Thymus (tissue), 11 donors: ENCODE measurements at regions not wholly inside any gene's neighbourhood (a gene's known extent, or its start where the extent isn't known, plus 50 kb on each side); places are given as distances from the start of the nearest gene placed in this dataset.
A peak's percentile ranks its signal among the peaks of the same experiment; 100 is the strongest.
"Not testable (repeated sequence)": the region's sequence is repeated elsewhere in the genome, so short reads cannot be mapped to it uniquely, and the experiment has no call there.

ENCODE experiments used
- DNase-seq, 9 donors: peaks; one replicate each; pipeline ENCODE4 v3.0.0-alpha.2; 2013; ENCODE audit warnings: low spot score in 9 of 9, low read depth in 6 of 9, missing footprints in 1 of 9
- H3K27ac ChIP-seq, 2 donors: one replicate each; pipeline ENCODE4 v1.5.1; 2013; ENCODE audit warnings: control low read depth in 1 of 2, low read depth in 1 of 2, low read length in 1 of 2, mild to moderate bottlenecking in 1 of 2, moderate library complexity in 1 of 2
- H3K27me3 ChIP-seq, 2 donors: one replicate each; pipeline ENCODE4 v1.5.1; 2013; ENCODE audit warnings: low read length in 1 of 2; ENCODE audit not compliant: control insufficient read depth in 2 of 2, insufficient read depth in 1 of 2
- H3K36me3 ChIP-seq, 2 donors: one replicate each; pipeline ENCODE4 v1.5.1; 2013; ENCODE audit warnings: low read length in 1 of 2, mild to moderate bottlenecking in 1 of 2, moderate library complexity in 1 of 2; ENCODE audit not compliant: control insufficient read depth in 2 of 2, insufficient read depth in 2 of 2
- H3K4me1 ChIP-seq, 2 donors: one replicate each; pipeline ENCODE4 v1.5.1; 2013; ENCODE audit warnings: low read length in 2 of 2; ENCODE audit not compliant: control insufficient read depth in 2 of 2, insufficient read depth in 2 of 2
- H3K4me3 ChIP-seq, 2 donors: one replicate each; pipeline ENCODE4 v1.5.1; 2013; ENCODE audit warnings: low read length in 2 of 2, control low read depth in 1 of 2, mild to moderate bottlenecking in 1 of 2
- H3K9me3 ChIP-seq, 2 donors: one replicate each; pipeline ENCODE4 v1.5.1; 2013; ENCODE audit warnings: low read length in 1 of 2, mild to moderate bottlenecking in 1 of 2; ENCODE audit not compliant: control insufficient read depth in 2 of 2, insufficient read depth in 1 of 2
- WGBS: extraction: QIAGEN DNeasy Blood & Tissue Kit; methylation state at CpG from one replicate; pipeline ENCODE4 v1.1.7; 2013; 5-methylcytosine and 5-hydroxymethylcytosine counted together
- donor health status: healthy.

DNA sequence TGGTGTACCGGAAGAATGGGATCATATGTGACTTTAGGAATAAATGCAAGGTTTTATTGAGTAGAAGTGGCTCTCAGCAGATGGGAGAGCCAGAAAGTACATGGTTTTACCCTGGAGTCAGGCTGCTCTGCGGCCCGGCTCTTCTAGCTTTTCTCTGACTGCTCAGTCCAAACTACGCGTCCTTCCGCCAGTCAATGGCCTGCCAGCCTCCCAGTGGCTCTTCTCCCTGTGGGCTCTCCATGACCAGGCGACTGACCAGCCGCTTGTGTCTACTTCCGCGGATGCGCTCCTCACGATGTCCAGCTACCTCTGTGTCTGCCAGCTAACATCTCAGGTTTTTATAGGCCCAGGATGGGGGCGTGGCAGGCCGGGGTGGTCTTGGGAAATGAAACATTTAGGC, 220.4 kb downstream of the VAPA start:
- Histone ChIP-seq H3K4me3 (no peak overlapping the region), H3K36me3 (no peaks in the 10 kb centered on the region), H3K27me3 (peaks cover 0 to 7% of the 10 kb centered on the region in 2 donors), H3K4me1 (peaks cover 10 to 28% of the 10 kb centered on the region in 2 donors), H3K9me3 (no peaks in the 10 kb centered on the region), H3K27ac (no peak overlapping the region)
- no peak for DNase-seq
- 96% methylated on average over 14 of the region's 14 CpGs for WGBS

DNA sequence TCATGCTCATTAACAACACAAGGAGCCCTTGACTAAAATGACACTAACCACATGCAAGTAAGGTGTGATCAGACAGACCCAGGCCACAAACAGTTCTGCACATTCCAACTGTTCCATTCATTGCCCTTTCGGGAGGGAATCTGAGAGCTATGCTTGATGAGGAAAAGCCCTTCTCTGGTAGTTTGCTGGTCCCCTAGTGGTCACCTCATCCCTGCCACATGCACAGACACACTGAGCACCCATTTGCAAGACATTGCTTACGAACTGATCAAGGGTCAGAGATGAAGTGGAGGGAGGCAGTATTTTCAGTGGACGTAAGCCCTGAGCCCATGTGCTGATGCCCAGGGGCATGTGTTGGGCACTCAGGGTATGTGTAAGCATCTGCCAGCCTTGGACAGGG, 220.9 kb downstream of the VAPA start:
- not testable (repeated sequence) for H3K4me3 ChIP-seq, H3K9me3 ChIP-seq, DNase-seq, H3K27ac ChIP-seq, H3K27me3 ChIP-seq, H3K36me3 ChIP-seq
- over 99% methylated on average over 3 of the region's 3 CpGs for WGBS
- peaks cover 10 to 30% of the 10 kb centered on the region in 2 donors for H3K4me1 ChIP-seq

DNA sequence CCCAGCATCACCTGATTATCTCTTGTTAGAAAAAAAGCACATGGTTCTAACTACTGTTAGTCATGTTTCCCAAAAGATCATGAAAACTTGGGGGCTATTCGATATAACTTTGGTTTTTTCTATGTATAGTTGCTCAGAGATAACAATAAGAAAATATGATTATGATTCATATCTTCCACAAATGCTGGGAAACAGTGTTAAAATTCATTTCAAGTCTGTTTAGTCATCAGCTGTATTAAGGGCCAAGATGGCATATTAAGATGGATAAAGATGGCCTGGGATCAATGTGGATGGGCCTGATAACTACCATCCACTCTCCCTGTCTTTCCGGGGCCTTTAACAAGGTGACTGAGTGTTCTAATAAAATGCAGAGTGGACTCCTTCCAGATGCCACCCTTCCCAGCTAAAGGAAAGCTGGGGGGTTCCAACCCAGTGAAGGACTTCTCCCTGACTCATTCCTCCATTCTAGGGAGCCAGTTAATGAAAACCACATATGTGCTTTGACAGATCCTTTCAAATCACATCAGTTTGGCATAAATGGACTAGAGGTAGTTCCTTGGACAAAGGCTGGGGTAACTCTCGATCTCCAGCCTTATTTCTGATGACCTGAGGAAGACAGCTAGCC, 221.6 kb downstream of the VAPA start:
- Histone ChIP-seq H3K27ac (no peak overlapping the region), H3K36me3 (no peaks in the 10 kb centered on the region), H3K9me3 (no peaks in the 10 kb centered on the region), H3K27me3 (peaks cover 0 to 7% of the 10 kb centered on the region in 2 donors), H3K4me1 (peaks cover 14 to 37% of the 10 kb centered on the region in 2 donors), H3K4me3 (no peak overlapping the region)
- no peak for DNase-seq
- 97% methylated on average over 3 of the region's 3 CpGs for WGBS

GRCh38 chr18:10138719-10139118, 224.9 kb downstream of the VAPA start:
- no peaks in the 10 kb centered on the region for H3K36me3 ChIP-seq
- no peak overlapping the region for H3K27ac ChIP-seq
- WGBS, result over 99% methylated on average over 3 of the region's 3 CpGs
- H3K4me1 ChIP-seq, result peaks cover 10 to 35% of the 10 kb centered on the region in 2 donors
- H3K27me3 ChIP-seq, result no peaks in the 10 kb centered on the region
- no peaks in the 10 kb centered on the region for H3K9me3 ChIP-seq
- no peak for DNase-seq
- no peak overlapping the region for H3K4me3 ChIP-seq

DNA sequence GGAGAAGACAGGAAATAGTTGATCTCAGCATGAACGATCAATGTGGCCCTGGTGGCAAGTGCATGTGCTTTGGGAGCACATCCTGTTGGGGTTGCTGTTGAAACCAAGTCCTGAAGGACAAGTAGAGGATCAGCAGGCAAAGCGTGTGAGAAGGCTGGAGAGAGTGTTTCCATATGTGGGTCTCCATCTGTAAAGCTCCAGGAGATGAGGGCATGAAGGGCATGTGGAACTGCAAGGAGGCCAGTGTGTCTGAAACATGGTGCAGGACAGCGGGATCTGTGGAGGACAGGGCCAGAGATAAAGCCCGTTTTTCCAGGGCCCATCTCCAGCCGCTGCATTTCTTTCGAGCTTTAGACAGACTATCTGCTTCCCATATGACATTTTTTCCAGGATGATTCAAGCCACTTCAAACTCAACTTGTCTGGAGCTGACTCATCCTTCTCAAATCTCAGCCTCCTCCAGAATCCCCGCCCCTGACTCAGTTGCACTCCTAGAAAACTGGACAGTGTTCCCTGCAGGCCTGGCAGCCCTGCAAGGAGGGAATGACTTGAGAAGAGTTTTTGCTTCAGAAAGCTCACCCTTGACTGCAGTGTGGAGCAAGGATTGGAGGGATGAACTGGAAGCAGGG, 226.1 kb downstream of the VAPA start:
- Histone ChIP-seq H3K4me1 (peaks cover 10 to 28% of the 10 kb centered on the region in 2 donors), H3K36me3 (no peaks in the 10 kb centered on the region), H3K9me3 (no peaks in the 10 kb centered on the region), H3K4me3 (no peak overlapping the region), H3K27ac (no peak overlapping the region), H3K27me3 (no peaks in the 10 kb centered on the region)
- peak in 2 of 9 donors; percentile 22 to 36 for DNase-seq
- WGBS, result 84% methylated on average over 7 of the region's 7 CpGs

- Histone ChIP-seq H3K36me3 (no peaks in the 10 kb centered on the region), H3K4me1 (peaks cover 10 to 28% of the 10 kb centered on the region in 2 donors), H3K9me3 (no peaks in the 10 kb centered on the region), H3K4me3 (no peak overlapping the region), H3K27ac (peak overlapping the region in 1 of 2 donors; percentile 55), H3K27me3 (no peaks in the 10 kb centered on the region)
- WGBS, result 72% methylated on average over 7 of the region's 7 CpGs
- peak in 3 of 9 donors; percentile 19 to 50 (median 21) for DNase-seq
Measured at GRCh38 chr18:10140461-10141282, 226.9 kb downstream of the VAPA start.

DNA sequence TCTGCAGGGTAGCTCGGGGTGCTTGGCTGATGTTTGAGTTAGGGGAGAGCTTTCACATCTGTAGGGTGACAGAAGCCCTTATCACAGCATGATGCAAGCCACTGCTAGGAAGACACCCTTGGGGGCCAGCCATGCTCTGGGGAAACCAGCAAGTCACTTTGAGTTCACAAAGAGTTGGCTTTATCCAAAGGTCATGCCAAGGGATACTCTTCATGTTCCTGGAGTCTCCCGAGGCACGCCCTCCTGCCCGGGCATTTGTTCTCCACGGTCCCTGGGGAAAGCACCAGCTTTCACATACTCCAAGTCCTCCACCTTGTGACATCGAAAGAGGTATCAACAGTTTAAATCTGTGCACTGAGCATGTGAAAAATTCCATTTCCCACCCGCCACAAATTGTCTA, 227.7 kb downstream of the VAPA start:
- Histone ChIP-seq H3K27ac (no peak overlapping the region), H3K9me3 (no peaks in the 10 kb centered on the region), H3K36me3 (no peaks in the 10 kb centered on the region), H3K4me3 (no peak overlapping the region), H3K27me3 (no peaks in the 10 kb centered on the region), H3K4me1 (peaks cover 10 to 28% of the 10 kb centered on the region in 2 donors)
- DNase-seq, result no peak
- WGBS, result 95% methylated on average over 7 of the region's 7 CpGs

- 97% methylated on average over 7 of the region's 7 CpGs for WGBS
- H3K4me1 ChIP-seq, result peaks cover 10 to 28% of the 10 kb centered on the region in 2 donors
- H3K27ac ChIP-seq, result no peak overlapping the region
- H3K9me3 ChIP-seq, result no peaks in the 10 kb centered on the region
- no peak for DNase-seq
- H3K36me3 ChIP-seq, result no peaks in the 10 kb centered on the region
- no peak overlapping the region for H3K4me3 ChIP-seq
- no peaks in the 10 kb centered on the region for H3K27me3 ChIP-seq
Measured at GRCh38 chr18:10142056-10142455, 228.2 kb downstream of the VAPA start.
